ENCODE measurements at regions not wholly inside any gene's neighbourhood (a gene's known extent, or its start where the extent isn't known, plus 50 kb on each side); places are given as distances from the start of the nearest gene placed in this dataset.

DNA sequence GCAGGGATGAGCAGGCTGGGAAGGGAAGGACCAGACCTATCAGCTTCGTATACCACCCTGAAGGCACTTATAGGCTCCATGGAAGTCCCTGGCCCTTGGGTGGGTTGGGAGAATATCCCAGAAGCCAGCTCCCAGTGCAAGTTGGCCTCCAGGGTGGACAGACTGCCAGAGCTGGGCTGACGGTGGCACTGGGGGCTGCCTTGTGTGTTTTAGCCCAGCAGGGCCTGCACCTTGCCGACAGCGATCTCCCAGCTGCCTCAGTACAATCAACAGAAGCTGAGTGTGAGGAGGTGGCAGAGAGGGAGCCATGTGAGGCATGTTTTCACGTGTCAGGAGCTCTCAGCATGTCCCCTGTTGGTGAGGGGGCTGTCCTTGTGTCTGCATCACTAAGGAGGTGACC is 159.5 kb downstream of the VEGFA start:
- POLR2A ChIA-PET, result no interaction called here
- dilution Hi-C loops (cut with MboI; ENCODE audit: extremely low pct_ligation_motif_present, low sequenced_read_pairs) (no loop called here), intact Hi-C loops (cut with micrococcal nuclease) (no loop called here)
- H2AFZ ChIP-seq (ENCODE audit: low read depth, low read length), result no peak overlapping the region
- no peaks in the 10 kb centered on the region for H3K79me2 ChIP-seq (ENCODE audit: control insufficient read depth, insufficient read depth, low read length)
- H3K36me3 ChIP-seq (ENCODE audit: control insufficient read depth in 2 of 2, extremely low read depth in 1 of 2, insufficient read depth in 2 of 2, low read length in 2 of 2), result no peaks in the 10 kb centered on the region
- DNase-seq (ENCODE audit: low read depth, low spot score) (no peak), FAIRE-seq (no peak)
- BruUV-seq (replicated peaks), result no TSS peak
- no peaks in the 10 kb centered on the region for H3K9me1 ChIP-seq (replicated peaks; ENCODE audit: control insufficient read depth, extremely low read depth, insufficient read depth, low read length)
- H3K27ac ChIP-seq (ENCODE audit: insufficient read depth, low read depth, low read length), result no peak overlapping the region
- H4K20me1 ChIP-seq (replicated peaks; ENCODE audit: control insufficient read depth, extremely low read depth, insufficient read depth, low read length), result no peaks in the 10 kb centered on the region
- H3K27me3 ChIP-seq (ENCODE audit: control insufficient read depth in 2 of 2, insufficient read depth in 2 of 2, low read length in 2 of 2), result no peaks in the 10 kb centered on the region
- CTCF ChIA-PET, result interaction anchor here (1.2 to 1.5 kb wide), 2 partner anchors 9 to 149 kb away, joined by 3 read pairs; no protein-coding TSS in a partner anchor
- H3K4me3 ChIP-seq (replicated peaks in 1 of 3; ENCODE audit: insufficient read depth in 1 of 3, low read depth in 1 of 3, low read length in 3 of 3), result no peak overlapping the region
- no peak overlapping the region for H3K4me2 ChIP-seq (ENCODE audit: insufficient read depth, low read length)
- no peak overlapping the region for H3K9ac ChIP-seq (replicated peaks; ENCODE audit: extremely low read depth, insufficient read depth, low read length)
- peaks cover 8% of the 10 kb centered on the region for H3K4me1 ChIP-seq (ENCODE audit: control insufficient read depth, extremely low read depth, insufficient read depth, low read length)
- H3K9me3 ChIP-seq (replicated peaks; ENCODE audit: control insufficient read depth, insufficient read depth, low read length), result no peaks in the 10 kb centered on the region
- TF ChIP-seq, protein P1, sequence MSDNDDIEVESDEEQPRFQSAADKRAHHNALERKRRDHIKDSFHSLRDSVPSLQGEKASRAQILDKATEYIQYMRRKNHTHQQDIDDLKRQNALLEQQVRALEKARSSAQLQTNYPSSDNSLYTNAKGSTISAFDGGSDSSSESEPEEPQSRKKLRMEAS (IDR thresholded peaks at IDR 0.05; ENCODE audit: insufficient read depth, insufficient read length), result no peak
- no peak for TF ChIP-seq POLR2A (IDR thresholded peaks at IDR 0.05; ENCODE audit: low read depth, low read length)
- no peak for TF ChIP-seq MYC (IDR thresholded peaks at IDR 0.05; ENCODE audit: low read depth, low read length)
- no peak for TF ChIP-seq JUN (IDR thresholded peaks at IDR 0.05; ENCODE audit: borderline replicate concordance, insufficient read depth, insufficient read length, low read depth)
- TF ChIP-seq FOS (IDR thresholded peaks at IDR 0.05; ENCODE audit: borderline replicate concordance, insufficient read depth, low read length), result no peak
- no peak for TF ChIP-seq POLR2AphosphoS5 (IDR thresholded peaks at IDR 0.05; ENCODE audit: insufficient read depth, low read depth, low read length)
- TF ChIP-seq, protein P2, sequence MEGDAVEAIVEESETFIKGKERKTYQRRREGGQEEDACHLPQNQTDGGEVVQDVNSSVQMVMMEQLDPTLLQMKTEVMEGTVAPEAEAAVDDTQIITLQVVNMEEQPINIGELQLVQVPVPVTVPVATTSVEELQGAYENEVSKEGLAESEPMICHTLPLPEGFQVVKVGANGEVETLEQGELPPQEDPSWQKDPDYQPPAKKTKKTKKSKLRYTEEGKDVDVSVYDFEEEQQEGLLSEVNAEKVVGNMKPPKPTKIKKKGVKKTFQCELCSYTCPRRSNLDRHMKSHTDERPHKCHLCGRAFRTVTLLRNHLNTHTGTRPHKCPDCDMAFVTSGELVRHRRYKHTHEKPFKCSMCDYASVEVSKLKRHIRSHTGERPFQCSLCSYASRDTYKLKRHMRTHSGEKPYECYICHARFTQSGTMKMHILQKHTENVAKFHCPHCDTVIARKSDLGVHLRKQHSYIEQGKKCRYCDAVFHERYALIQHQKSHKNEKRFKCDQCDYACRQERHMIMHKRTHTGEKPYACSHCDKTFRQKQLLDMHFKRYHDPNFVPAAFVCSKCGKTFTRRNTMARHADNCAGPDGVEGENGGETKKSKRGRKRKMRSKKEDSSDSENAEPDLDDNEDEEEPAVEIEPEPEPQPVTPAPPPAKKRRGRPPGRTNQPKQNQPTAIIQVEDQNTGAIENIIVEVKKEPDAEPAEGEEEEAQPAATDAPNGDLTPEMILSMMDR (IDR thresholded peaks at IDR 0.05; ENCODE audit: extremely low read depth in 1 of 2, insufficient read depth in 1 of 2, low read depth in 1 of 2, low read length in 2 of 2), result no peak
- no peak for TF ChIP-seq EZH2 (IDR thresholded peaks at IDR 0.05; ENCODE audit: borderline replicate concordance, low read depth, low read length, severe bottlenecking)
- no peak for TF ChIP-seq GATA2 (IDR thresholded peaks at IDR 0.05; ENCODE audit: insufficient read depth, insufficient read length, low read depth, low read length)

Data from endothelial cell of umbilical vein (primary cell).